ENCODE measurements at regions not wholly inside any gene's neighbourhood (a gene's known extent, or its start where the extent isn't known, plus 50 kb on each side); places are given as distances from the start of the nearest gene placed in this dataset.
"Not testable (repeated sequence)": the region's sequence is repeated elsewhere in the genome, so short reads cannot be mapped to it uniquely, and the experiment has no call there.

DNA sequence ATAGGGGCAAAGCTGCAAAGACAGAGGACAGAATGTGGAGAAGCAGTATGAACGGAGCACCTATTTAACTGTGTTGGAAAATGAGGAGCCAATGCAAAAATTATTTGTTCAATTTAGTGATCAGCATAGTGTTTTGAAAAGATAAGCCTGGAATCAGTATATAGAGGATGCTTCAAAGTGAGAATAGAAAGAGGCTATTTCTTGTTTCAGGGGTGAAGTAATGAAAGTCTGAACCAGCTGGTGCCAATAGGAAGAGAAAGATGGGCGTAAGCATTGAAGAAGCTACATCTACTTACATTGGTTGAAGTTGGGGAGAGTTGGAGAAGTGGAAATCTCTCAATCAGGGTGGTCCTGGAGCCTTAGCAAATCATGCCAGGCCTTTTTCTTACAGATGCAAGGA lies 77.3 kb upstream of the SLC38A4 start:
- WGBS, 5 donors = 88 to 92% (median 90%) methylated on average over 2 of the region's 2 CpGs
- no peak for DNase-seq
- intact Hi-C loops (cut with DNase I; ENCODE audit: low total_unique reads) = no loop called here

DNA sequence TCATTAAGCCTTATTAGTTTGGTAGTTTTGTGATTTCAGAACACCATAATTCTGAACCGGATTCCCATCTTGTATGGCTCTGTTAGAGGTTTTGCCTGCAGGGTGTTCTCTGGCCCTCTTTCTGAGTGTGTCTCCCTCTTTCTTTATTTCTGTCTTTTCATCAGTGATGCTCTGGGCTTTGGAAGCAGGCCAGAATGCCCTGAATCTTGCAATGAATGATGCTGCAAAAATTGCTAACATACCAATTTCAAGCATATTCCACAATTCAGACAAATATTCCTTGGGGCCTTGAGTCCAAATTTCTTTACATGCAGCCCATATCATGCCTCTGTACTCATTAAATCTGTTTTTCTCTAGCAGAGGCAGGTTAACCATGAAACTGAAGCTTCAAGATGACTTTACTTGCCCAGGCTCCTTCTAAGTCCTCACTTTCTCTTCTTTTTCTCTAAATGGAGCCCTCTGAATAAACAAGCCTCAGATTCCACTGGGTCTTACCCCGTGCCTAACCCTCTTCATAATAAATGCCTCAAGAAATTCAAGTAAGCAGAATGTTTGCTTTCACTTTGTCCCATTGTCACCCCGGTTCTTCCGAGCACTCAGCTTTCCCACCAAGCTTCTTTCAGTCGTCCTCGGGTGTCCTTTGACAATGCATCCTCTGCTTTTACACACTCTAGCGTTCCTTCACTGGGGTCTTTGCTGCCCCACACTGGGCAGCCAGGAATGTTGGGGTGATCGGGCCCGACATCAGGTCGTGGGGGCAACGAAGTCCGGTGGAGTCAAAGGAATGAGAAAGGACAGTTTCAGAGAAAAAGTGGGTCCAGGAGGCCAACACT lies 78.8 kb upstream of the SLC38A4 start:
- Histone ChIP-seq H3K36me3 (no peaks in the 10 kb centered on the region), H3K9me3 (peaks cover 0 to 7% (median 0%) of the 10 kb centered on the region in 4 donors), H3K27me3 (no peaks in the 10 kb centered on the region), H3K4me3 (no peak overlapping the region), H3K27ac (no peak overlapping the region), H3K4me1 (no peaks in the 10 kb centered on the region)
- WGBS, 5 donors = 73 to 80% (median 78%) methylated on average over 12 of the region's 12 CpGs
- no peak for DNase-seq
- TF ChIP-seq POLR2AphosphoS5 (IDR thresholded peaks at IDR 0.05) (no peak), POLR2A (IDR thresholded peaks at IDR 0.05) (no peak), CTCF (IDR thresholded peaks at IDR 0.05) (no peak), EP300 (IDR thresholded peaks at IDR 0.05) (no peak)
- intact Hi-C loops (cut with DNase I; ENCODE audit: low total_unique reads) = no loop called here

More for the DNA sequence above, 77.3 kb upstream of the SLC38A4 start:
- Histone ChIP-seq H3K9me3 (no peaks in the 10 kb centered on the region), H3K4me1 (no peaks in the 10 kb centered on the region), H3K4me3 (no peak overlapping the region), H3K27ac (no peak overlapping the region), H3K27me3 (no peaks in the 10 kb centered on the region), H3K36me3 (no peaks in the 10 kb centered on the region)
- no peak for TF ChIP-seq EP300 (IDR thresholded peaks at IDR 0.05)
- TF ChIP-seq POLR2A (IDR thresholded peaks at IDR 0.05) = no peak
- TF ChIP-seq CTCF (IDR thresholded peaks at IDR 0.05) = no peak

- DNase-seq; intact Hi-C loops (cut with DNase I; ENCODE audit: low total_unique reads); H3K27ac ChIP-seq; H3K4me3 ChIP-seq; H3K27me3 ChIP-seq; H3K9me3 ChIP-seq; H3K4me1 ChIP-seq; H3K36me3 ChIP-seq: not testable (repeated sequence)
- 40 to 59% (median 55%) methylated on average over 4 of the region's 4 CpGs for WGBS, 5 donors
Measured at GRCh38 chr12:46905239-46905627, 79.4 kb upstream of the SLC38A4 start.

- no peak for DNase-seq
- no peaks in the 10 kb centered on the region for H3K36me3 ChIP-seq
- WGBS, 5 donors = 57 to 97% (median 85%) methylated on average over 3 of the region's 3 CpGs
- no peaks in the 10 kb centered on the region for H3K27me3 ChIP-seq
- TF ChIP-seq EP300 (IDR thresholded peaks at IDR 0.05) (no peak), POLR2AphosphoS5 (IDR thresholded peaks at IDR 0.05) (no peak), POLR2A (IDR thresholded peaks at IDR 0.05) (no peak), CTCF (IDR thresholded peaks at IDR 0.05) (no peak)
- H3K4me1 ChIP-seq = no peaks in the 10 kb centered on the region
- intact Hi-C loops (cut with DNase I; ENCODE audit: low total_unique reads) = no loop called here
- no peak overlapping the region for H3K4me3 ChIP-seq
- H3K27ac ChIP-seq = no peak overlapping the region
- peaks cover 0 to 7% (median 0%) of the 10 kb centered on the region in 4 donors for H3K9me3 ChIP-seq
Measured at GRCh38 chr12:46907791-46908190, 82.0 kb upstream of the SLC38A4 start.

- DNase-seq = no peak
- 53 to 71% (median 60%) methylated on average over 2 of the region's 2 CpGs for WGBS, 5 donors
- intact Hi-C loops (cut with DNase I; ENCODE audit: low total_unique reads) = no loop called here
- no peak for TF ChIP-seq POLR2AphosphoS5 (IDR thresholded peaks at IDR 0.05)
- no peak for TF ChIP-seq CTCF (IDR thresholded peaks at IDR 0.05)
- no peak for TF ChIP-seq EP300 (IDR thresholded peaks at IDR 0.05)
- no peak for TF ChIP-seq POLR2A (IDR thresholded peaks at IDR 0.05)
- no peaks in the 10 kb centered on the region for H3K4me1 ChIP-seq
- H3K9me3 ChIP-seq = peaks cover 0 to 8% (median 0%) of the 10 kb centered on the region in 4 donors
- no peak overlapping the region for H3K27ac ChIP-seq
- no peak overlapping the region for H3K4me3 ChIP-seq
- no peaks in the 10 kb centered on the region for H3K36me3 ChIP-seq
- H3K27me3 ChIP-seq = no peaks in the 10 kb centered on the region
Measured at GRCh38 chr12:46908236-46908935, 82.6 kb upstream of the SLC38A4 start.

Data from stomach (tissue), 8 donors.